Cardiac muscle cell (in vitro differentiated cells and primary cell): ENCODE measurements at regions not wholly inside any gene's neighbourhood (a gene's known extent, or its start where the extent isn't known, plus 50 kb on each side); places are given as distances from the start of the nearest gene placed in this dataset.

Source experiments
- DNase-seq, 2 donors: peaks; one replicate each; pipeline versions ENCODE4 v3.0.0 to v3.0.0-alpha.2; 2010 to 2017; ENCODE audit warnings: low read depth in 1 of 2, low spot score in 1 of 2
- H3K27ac ChIP-seq: fragments of 200-600 bp; sonication (generic); 2 replicates; pipeline ENCODE4 v1.5.1; 2016
- H3K27me3 ChIP-seq: fragments of 200-600 bp; sonication (generic); 2 replicates; pipeline ENCODE4 v1.6.0; 2016; ENCODE audit warnings: control low read depth
- H3K36me3 ChIP-seq: fragments of 200-600 bp; sonication (generic); 2 replicates; pipeline ENCODE4 v1.5.1; 2016; ENCODE audit warnings: control low read depth
- H3K4me1 ChIP-seq: fragments of 200-600 bp; sonication (generic); 2 replicates; pipeline ENCODE4 v1.8.1; 2017; ENCODE audit warnings: low read depth, mild to moderate bottlenecking, mixed run types
- H3K4me3 ChIP-seq: fragments of 200-600 bp; sonication (generic); 2 replicates; pipeline ENCODE4 v1.5.1; 2016; ENCODE audit warnings: mild to moderate bottlenecking
- H3K9me3 ChIP-seq: fragments of 200-600 bp; sonication (generic); 2 replicates; pipeline ENCODE4 v1.5.1; 2017; ENCODE audit warnings: low read depth, mild to moderate bottlenecking, control low read depth
- CTCF ChIP-seq: IDR thresholded peaks from 2 replicates; pipeline ENCODE4 v1.5.1; 2012; ENCODE audit warnings: low read depth, mild to moderate bottlenecking, low read length

GRCh38 chr11:115581871-115582639 lies 77.8 kb upstream of the CADM1 start:
- Histone ChIP-seq H3K36me3 (no peaks in the 10 kb centered on the region), H3K27ac (no peak overlapping the region), H3K27me3 (no peaks in the 10 kb centered on the region), H3K4me3 (no peak overlapping the region), H3K4me1 (peaks cover 23% of the 10 kb centered on the region), H3K9me3 (no peaks in the 10 kb centered on the region)
- no peak for TF ChIP-seq CTCF
- peak in 1 of 2 donors; percentile 25 for DNase-seq

GRCh38 chr11:115580927-115581680 lies 76.9 kb upstream of the CADM1 start:
- H3K4me1 ChIP-seq: peaks cover 23% of the 10 kb centered on the region
- TF ChIP-seq CTCF: no peak
- H3K27me3 ChIP-seq: no peaks in the 10 kb centered on the region
- peak in 1 of 2 donors; percentile 32 for DNase-seq
- H3K27ac ChIP-seq: no peak overlapping the region
- H3K9me3 ChIP-seq: no peaks in the 10 kb centered on the region
- no peak overlapping the region for H3K4me3 ChIP-seq
- H3K36me3 ChIP-seq: no peaks in the 10 kb centered on the region

- Histone ChIP-seq H3K27ac (no peak overlapping the region), H3K36me3 (no peaks in the 10 kb centered on the region), H3K4me3 (no peak overlapping the region), H3K9me3 (no peaks in the 10 kb centered on the region), H3K4me1 (peaks cover 23% of the 10 kb centered on the region), H3K27me3 (no peaks in the 10 kb centered on the region)
- TF ChIP-seq CTCF: no peak
- DNase-seq: no peak
Measured at GRCh38 chr11:115580416-115580815, 76.2 kb upstream of the CADM1 start.

GRCh38 chr11:115579181-115579825 lies 75.1 kb upstream of the CADM1 start:
- H3K4me3 ChIP-seq: no peak overlapping the region
- H3K4me1 ChIP-seq: peaks cover 23% of the 10 kb centered on the region
- DNase-seq: no peak
- H3K27ac ChIP-seq: no peak overlapping the region
- H3K36me3 ChIP-seq: no peaks in the 10 kb centered on the region
- no peaks in the 10 kb centered on the region for H3K27me3 ChIP-seq
- TF ChIP-seq CTCF: no peak
- H3K9me3 ChIP-seq: no peaks in the 10 kb centered on the region

- H3K27ac ChIP-seq: no peak overlapping the region
- no peak for TF ChIP-seq CTCF
Measured at GRCh38 chr11:115578275-115578674, 74.1 kb upstream of the CADM1 start.

More at GRCh38 chr11:115578275-115578674, 74.1 kb upstream of the CADM1 start:
- no peaks in the 10 kb centered on the region for H3K36me3 ChIP-seq
- no peak overlapping the region for H3K4me3 ChIP-seq
- peaks cover 23% of the 10 kb centered on the region for H3K4me1 ChIP-seq
- no peaks in the 10 kb centered on the region for H3K27me3 ChIP-seq
- no peak for DNase-seq
- no peaks in the 10 kb centered on the region for H3K9me3 ChIP-seq
